HEK293T (cell line): ENCODE measurements at regions not wholly inside any gene's neighbourhood (a gene's known extent, or its start where the extent isn't known, plus 50 kb on each side); places are given as distances from the start of the nearest gene placed in this dataset.

ENCODE experiments used
- CTCF ChIA-PET: fragments of 350-600 bp; formaldehyde crosslinking; extraction: SDS; loops from one replicate; lab custom pipeline; 2021; ENCODE audit warnings: antibody characterized with exemption, inconsistent platforms; lab: Yijun Ruan, JAX
- POLR2A ChIA-PET: fragments of 350-600 bp; formaldehyde crosslinking; extraction: SDS; loops from one replicate; lab custom pipeline; 2020; ENCODE audit warnings: antibody characterized with exemption, inconsistent platforms; lab: Yijun Ruan, JAX
- DNase-seq: peaks from one replicate; pipeline ENCODE4 v3.0.0; 2012; ENCODE audit warnings: mixed read lengths; ENCODE audit errors: extremely low spot score
- ARNT ChIP-seq: fragments of 450-650 bp; IDR thresholded peaks from 2 replicates; pipeline ENCODE4 v1.6.1; 2017; ENCODE audit warnings: mild to moderate bottlenecking
- BHLHE40 ChIP-seq: fragments of 450-650 bp; IDR thresholded peaks from 2 replicates; pipeline ENCODE4 v1.6.1; 2016; ENCODE audit warnings: mild to moderate bottlenecking, moderate library complexity, borderline replicate concordance
- CTBP1 ChIP-seq: fragments of 450-650 bp; IDR thresholded peaks from 2 replicates; pipeline ENCODE4 v1.6.1; 2016; ENCODE audit warnings: borderline replicate concordance
- ELF4 ChIP-seq: fragments of 450-650 bp; IDR thresholded peaks from 2 replicates; pipeline ENCODE4 v1.6.1; 2017; ENCODE audit warnings: antibody characterized with exemption
- FOXA1 ChIP-seq: fragments of 450-650 bp; IDR thresholded peaks from 2 replicates; pipeline ENCODE4 v1.6.1; 2016; ENCODE audit warnings: mild to moderate bottlenecking
- FOXK2 ChIP-seq: fragments of 450-650 bp; IDR thresholded peaks from 2 replicates; pipeline ENCODE4 v1.6.1; 2016; ENCODE audit warnings: mild to moderate bottlenecking
- FOXM1 ChIP-seq: fragments of 450-650 bp; IDR thresholded peaks from 2 replicates; pipeline ENCODE4 v1.6.1; 2017; ENCODE audit warnings: mild to moderate bottlenecking, borderline replicate concordance
- HDGF ChIP-seq: fragments of 450-650 bp; IDR thresholded peaks from 2 replicates; pipeline ENCODE4 v1.6.1; 2017; ENCODE audit warnings: antibody characterized with exemption, borderline replicate concordance
- L3MBTL2 ChIP-seq: fragments of 450-650 bp; conservative IDR thresholded peaks from 2 replicates; pipeline ENCODE4 v1.6.1; 2016; ENCODE audit warnings: mild to moderate bottlenecking
- LEF1 ChIP-seq: fragments of 450-650 bp; IDR thresholded peaks from 2 replicates; pipeline ENCODE4 v1.6.1; 2017; ENCODE audit warnings: mild to moderate bottlenecking, borderline replicate concordance
- NFRKB ChIP-seq: fragments of 450-650 bp; IDR thresholded peaks from 2 replicates; pipeline ENCODE4 v1.6.1; 2016; ENCODE audit warnings: mild to moderate bottlenecking, moderate library complexity
- SP1 ChIP-seq: fragments of 450-650 bp; IDR thresholded peaks from 2 replicates; pipeline ENCODE4 v1.6.1; 2017
- SUZ12 ChIP-seq: fragments of 450-650 bp; IDR thresholded peaks from 2 replicates; pipeline ENCODE4 v1.6.1; 2016; ENCODE audit warnings: mild to moderate bottlenecking
- TARDBP ChIP-seq: fragments of 450-650 bp; IDR thresholded peaks from 2 replicates; pipeline ENCODE4 v1.6.1; 2016
- ZNF384 ChIP-seq: fragments of 450-650 bp; IDR thresholded peaks from 2 replicates; pipeline ENCODE4 v1.6.1; 2016
- TF ChIP-seq, protein P1 (sequence below): fragments of 450-650 bp; IDR thresholded peaks from 2 replicates; pipeline ENCODE4 v1.6.1; 2016

- no peak for TF ChIP-seq ZNF384
- no peak for TF ChIP-seq BHLHE40
- no peak for TF ChIP-seq FOXA1
- no peak for TF ChIP-seq SP1
- no peak for TF ChIP-seq FOXM1
- no peak for TF ChIP-seq CTBP1
- no peak for TF ChIP-seq ARNT
- no peak for TF ChIP-seq HDGF
- no peak for TF ChIP-seq LEF1
- TF ChIP-seq ELF4 = no peak
- TF ChIP-seq TARDBP = no peak
- TF ChIP-seq L3MBTL2 = no peak
- TF ChIP-seq, protein P1, sequence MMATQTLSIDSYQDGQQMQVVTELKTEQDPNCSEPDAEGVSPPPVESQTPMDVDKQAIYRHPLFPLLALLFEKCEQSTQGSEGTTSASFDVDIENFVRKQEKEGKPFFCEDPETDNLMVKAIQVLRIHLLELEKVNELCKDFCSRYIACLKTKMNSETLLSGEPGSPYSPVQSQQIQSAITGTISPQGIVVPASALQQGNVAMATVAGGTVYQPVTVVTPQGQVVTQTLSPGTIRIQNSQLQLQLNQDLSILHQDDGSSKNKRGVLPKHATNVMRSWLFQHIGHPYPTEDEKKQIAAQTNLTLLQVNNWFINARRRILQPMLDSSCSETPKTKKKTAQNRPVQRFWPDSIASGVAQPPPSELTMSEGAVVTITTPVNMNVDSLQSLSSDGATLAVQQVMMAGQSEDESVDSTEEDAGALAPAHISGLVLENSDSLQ = no peak
- TF ChIP-seq SUZ12 = no peak
- no peak for TF ChIP-seq NFRKB
- TF ChIP-seq FOXK2 = no peak
- no peak for DNase-seq
- POLR2A ChIA-PET = no interaction called here
- CTCF ChIA-PET = interaction anchor here (0.8 to 1.9 kb wide), 2 partner anchors 34 to 77 kb away, joined by 3 to 8 read pairs; no protein-coding TSS in a partner anchor
Observed at GRCh38 chr5:154107010-154107409, 68.2 kb downstream of the MFAP3 start.

- no peak for TF ChIP-seq FOXK2
- TF ChIP-seq L3MBTL2 = no peak
- no peak for TF ChIP-seq BHLHE40
- no peak for TF ChIP-seq ARNT
- no peak for TF ChIP-seq ZNF384
- TF ChIP-seq CTBP1 = no peak
- TF ChIP-seq FOXM1 = no peak
- TF ChIP-seq NFRKB = no peak
- TF ChIP-seq LEF1 = no peak
- no peak for TF ChIP-seq SUZ12
- no peak for TF ChIP-seq TARDBP
- no peak for TF ChIP-seq SP1
- TF ChIP-seq, protein P1 = no peak
- no peak for TF ChIP-seq HDGF
- ChIA-PET CTCF (interaction anchor here (0.6 to 1.9 kb wide), 2 partner anchors 35 to 1562 kb away, joined by 6 to 8 read pairs; no protein-coding TSS in a partner anchor), POLR2A (no interaction called here)
- DNase-seq = no peak
Observed at GRCh38 chr5:154107756-154108155, 69.0 kb downstream of the MFAP3 start.

GRCh38 chr5:154109416-154110106, 70.8 kb downstream of the MFAP3 start:
- DNase-seq = no peak
- TF ChIP-seq SP1 (no peak), LEF1 (no peak), L3MBTL2 (no peak), ELF4 (no peak), BHLHE40 (no peak), SUZ12 (no peak), FOXA1 (no peak), FOXM1 (no peak), FOXK2 (no peak), HDGF (no peak), ZNF384 (no peak), NFRKB (no peak), ARNT (no peak), TARDBP (no peak), CTBP1 (no peak)
- TF ChIP-seq, protein P1 = no peak
- POLR2A ChIA-PET = interaction anchor here (1.0 kb wide), 1 partner anchor 8 kb away, joined by 3 read pairs; no protein-coding TSS in a partner anchor
- CTCF ChIA-PET = interaction anchor here (0.6 to 0.8 kb wide), 2 partner anchors 37 to 1103 kb away, joined by 3 to 5 read pairs; no protein-coding TSS in a partner anchor

- TF ChIP-seq ELF4 (no peak), LEF1 (no peak), BHLHE40 (no peak), FOXA1 (no peak), ZNF384 (no peak), ARNT (no peak)
- POLR2A ChIA-PET = no interaction called here
- DNase-seq = no peak
- CTCF ChIA-PET = interaction anchor here (0.8 to 1.5 kb wide), 2 partner anchors 38 to 47 kb away, joined by 3 read pairs; no protein-coding TSS in a partner anchor
Observed at GRCh38 chr5:154110107-154110453, 71.3 kb downstream of the MFAP3 start.

- ChIA-PET POLR2A (no interaction called here), CTCF (interaction anchor here (1.5 kb wide), 1 partner anchor 47 kb away, joined by 3 read pairs; no protein-coding TSS in a partner anchor)
- no peak for DNase-seq
- no peak for TF ChIP-seq BHLHE40
- TF ChIP-seq, protein P1 = no peak
- no peak for TF ChIP-seq ARNT
- TF ChIP-seq NFRKB = no peak
- no peak for TF ChIP-seq ELF4
- no peak for TF ChIP-seq CTBP1
- no peak for TF ChIP-seq FOXK2
- TF ChIP-seq L3MBTL2 = no peak
- no peak for TF ChIP-seq FOXM1
- TF ChIP-seq LEF1 = no peak
- no peak for TF ChIP-seq TARDBP
- no peak for TF ChIP-seq HDGF
- no peak for TF ChIP-seq ZNF384
Observed at GRCh38 chr5:154110716-154111115, 71.9 kb downstream of the MFAP3 start.
